Ammon's horn (tissue), 1 donor: ENCODE measurements at regions not wholly inside any gene's neighbourhood (a gene's known extent, or its start where the extent isn't known, plus 50 kb on each side); places are given as distances from the start of the nearest gene placed in this dataset.
"Not testable (repeated sequence)": the region's sequence is repeated elsewhere in the genome, so short reads cannot be mapped to it uniquely, and the experiment has no call there.

Experiments used
- DNase-seq: peaks from one replicate; pipeline ENCODE4 v3.0.0-alpha.2; 2016; ENCODE audit warnings: low spot score

- DNase-seq = no peak
Observed at GRCh38 chr12:73053893-73054292, 781.7 kb downstream of the TRHDE start.

- DNase-seq = no peak
Observed at GRCh38 chr12:73057428-73057827, 785.3 kb downstream of the TRHDE start.

GRCh38 chr12:73065913-73066312 lies 793.7 kb downstream of the TRHDE start:
- no peak for DNase-seq

GRCh38 chr12:73067616-73068015 lies 795.4 kb downstream of the TRHDE start:
- no peak for DNase-seq

- DNase-seq = no peak
Observed at GRCh38 chr12:73072214-73072613, 800.0 kb downstream of the TRHDE start.

- no peak for DNase-seq
Observed at GRCh38 chr12:73076760-73077159, 804.6 kb downstream of the TRHDE start.

- no peak for DNase-seq
Observed at GRCh38 chr12:73083736-73084135, 811.6 kb downstream of the TRHDE start.

- no peak for DNase-seq
Observed at GRCh38 chr12:73106296-73106695, 834.1 kb downstream of the TRHDE start.

- no peak for DNase-seq
Observed at GRCh38 chr12:73106896-73107295, 834.7 kb downstream of the TRHDE start.

GRCh38 chr12:73110816-73111215 lies 838.6 kb downstream of the TRHDE start:
- no peak for DNase-seq

- DNase-seq = no peak
Observed at GRCh38 chr12:73112035-73112816, 840.1 kb downstream of the TRHDE start.

- DNase-seq = no peak
Observed at GRCh38 chr12:73124480-73124879, 852.3 kb downstream of the TRHDE start.

GRCh38 chr12:73125148-73125547 lies 853.0 kb downstream of the TRHDE start:
- no peak for DNase-seq

GRCh38 chr12:73136386-73136785 lies 864.2 kb downstream of the TRHDE start:
- no peak for DNase-seq

GRCh38 chr12:73139642-73140041 lies 867.5 kb downstream of the TRHDE start:
- not testable (repeated sequence) for DNase-seq

- no peak for DNase-seq
Observed at GRCh38 chr12:73158341-73158740, 886.2 kb downstream of the TRHDE start.

- DNase-seq = no peak
Observed at GRCh38 chr12:73159954-73160353, 887.8 kb downstream of the TRHDE start.

- DNase-seq = no peak
Observed at GRCh38 chr12:73161970-73162369, 889.8 kb downstream of the TRHDE start.

- no peak for DNase-seq
Observed at GRCh38 chr12:73180734-73181133, 908.6 kb downstream of the TRHDE start.

GRCh38 chr12:73181244-73181643 lies 909.1 kb downstream of the TRHDE start:
- DNase-seq = no peak

- DNase-seq = no peak
Observed at GRCh38 chr12:73185403-73185802, 913.2 kb downstream of the TRHDE start.

GRCh38 chr12:73186272-73186671 lies 914.1 kb downstream of the TRHDE start:
- no peak for DNase-seq

GRCh38 chr12:73187765-73188164 lies 915.6 kb downstream of the TRHDE start:
- DNase-seq = no peak

GRCh38 chr12:73210548-73211204 lies 938.5 kb downstream of the TRHDE start:
- no peak for DNase-seq
